SK-N-SH (cell line): ENCODE measurements at regions not wholly inside any gene's neighbourhood (a gene's known extent, or its start where the extent isn't known, plus 50 kb on each side); places are given as distances from the start of the nearest gene placed in this dataset.

Experiments
- CTCF ChIP-seq: fragments of 200-600 bp; sonication (generic); IDR thresholded peaks from 2 replicates; pipeline ENCODE4 v1.6.1; 2017; ENCODE audit warnings: antibody characterized with exemption, mild to moderate bottlenecking, moderate library complexity
- EP300 ChIP-seq, 2 experiments: IDR thresholded peaks; 2 replicates each; pipeline versions ENCODE4 v1.4.0 to v1.6.1; 2012; ENCODE audit warnings: borderline replicate concordance in 1 of 2, low read depth in 1 of 2, low read length in 1 of 2
- EZH2phosphoT487 ChIP-seq: fragments of 200-600 bp; sonication (generic); IDR thresholded peaks from 2 replicates; pipeline ENCODE4 v1.6.1; 2017; ENCODE audit warnings: low read depth, mixed run types, mild to moderate bottlenecking, antibody characterized with exemption, moderate library complexity, borderline replicate concordance
- GABPA ChIP-seq: IDR thresholded peaks from 2 replicates; pipeline ENCODE4 v1.4.0; 2012; ENCODE audit warnings: low read depth, mild to moderate bottlenecking
- MEF2A ChIP-seq: IDR thresholded peaks from 2 replicates; pipeline ENCODE4 v1.4.0; 2012; ENCODE audit warnings: low read depth, borderline replicate concordance
- NFIC ChIP-seq: IDR thresholded peaks from 2 replicates; pipeline ENCODE4 v1.4.0; 2012; ENCODE audit warnings: borderline replicate concordance
- POLR2AphosphoS5 ChIP-seq: IDR thresholded peaks from 2 replicates; pipeline ENCODE4 v1.6.1; 2012; ENCODE audit warnings: low read depth, low read length
- REST ChIP-seq: IDR thresholded peaks from 2 replicates; pipeline ENCODE4 v1.6.1; 2012; ENCODE audit warnings: mild to moderate bottlenecking, low read depth, low read length, moderate library complexity
- SIN3A ChIP-seq: IDR thresholded peaks from 2 replicates; pipeline ENCODE4 v1.6.1; 2012; ENCODE audit warnings: low read depth, mild to moderate bottlenecking, low read length, moderate library complexity, borderline replicate concordance
- USF1 ChIP-seq: IDR thresholded peaks from 2 replicates; pipeline ENCODE4 v1.4.0; 2012; ENCODE audit warnings: low read depth, borderline replicate concordance
- YY1 ChIP-seq: IDR thresholded peaks from 2 replicates; pipeline ENCODE4 v1.4.0; 2012; ENCODE audit warnings: low read depth, mild to moderate bottlenecking

DNA sequence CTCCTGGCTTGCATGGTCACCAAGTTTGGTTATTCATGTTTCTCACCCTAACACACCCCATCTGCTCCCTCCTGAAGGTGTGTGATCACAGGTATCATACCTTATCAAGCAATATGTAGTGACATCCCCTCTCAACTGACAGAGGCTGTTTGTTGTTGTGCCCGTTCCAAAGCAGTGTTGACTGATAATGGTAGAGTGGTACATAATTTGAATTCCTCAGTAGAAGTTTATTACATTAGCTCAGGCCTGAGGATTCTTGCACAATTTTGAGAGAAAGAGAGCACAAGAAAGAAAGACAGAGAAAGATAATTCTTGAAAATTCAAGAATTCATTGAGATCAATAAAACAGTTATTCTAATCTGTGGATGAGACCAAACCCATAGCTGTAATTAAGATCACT, 69.1 kb upstream of the SATB1 start:
- TF ChIP-seq MEF2A (no peak), POLR2AphosphoS5 (no peak), EZH2phosphoT487 (no peak), CTCF (no peak), REST (no peak), SIN3A (no peak), USF1 (no peak), EP300 (IDR thresholded peaks at IDR 0.05; ENCODE audit: borderline replicate concordance in 1 of 2, low read depth in 1 of 2, low read length in 1 of 2) (no peak), NFIC (no peak), YY1 (no peak), GABPA (no peak)
